ENCODE measurements at regions not wholly inside any gene's neighbourhood (a gene's known extent, or its start where the extent isn't known, plus 50 kb on each side); places are given as distances from the start of the nearest gene placed in this dataset.
"Not testable (repeated sequence)": the region's sequence is repeated elsewhere in the genome, so short reads cannot be mapped to it uniquely, and the experiment has no call there.

DNA sequence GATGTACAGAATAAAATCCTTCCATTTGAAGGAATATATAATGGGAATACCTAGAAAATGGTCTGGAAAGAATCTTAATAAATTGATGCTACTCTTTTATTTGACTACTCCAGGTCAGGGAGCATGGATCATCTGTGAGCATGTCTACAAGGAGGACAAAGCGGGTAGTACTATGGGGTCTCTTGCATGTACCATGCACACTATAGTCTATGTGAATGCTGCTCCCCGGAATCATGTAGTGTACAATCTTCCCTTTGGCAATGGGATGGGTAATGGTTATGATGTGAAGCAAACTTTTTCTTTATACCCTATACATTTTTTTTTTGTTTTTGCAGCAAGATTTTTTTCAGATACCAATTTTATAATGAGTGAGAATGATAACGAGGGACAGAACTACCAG, 139.1 kb downstream of the SYT15 start:
- H3K27ac ChIP-seq (ENCODE audit: insufficient read length, low read depth, low read length); H3K4ac ChIP-seq (ENCODE audit: low read depth, low read length); H2BK20ac ChIP-seq (ENCODE audit: low read depth, low read length, poor library complexity, severe bottlenecking); H3K23ac ChIP-seq (ENCODE audit: insufficient read length, low read depth, low read length); H3K79me1 ChIP-seq (ENCODE audit: insufficient read depth, low read depth, low read length, poor library complexity, severe bottlenecking); H2AFZ ChIP-seq (ENCODE audit: low read length); H2AK5ac ChIP-seq (ENCODE audit: insufficient read length, low read length); H4K91ac ChIP-seq (ENCODE audit: insufficient read length, low read depth, low read length); H2BK5ac ChIP-seq (ENCODE audit: insufficient read length, low read length); H3K27ac Mint-ChIP-seq; H3K56ac ChIP-seq (ENCODE audit: insufficient read length, low read depth, low read length); H3T11ph ChIP-seq (ENCODE audit: low read length); H3K27me3 ChIP-seq (ENCODE audit: insufficient read depth, low read length); H3K9me3 ChIP-seq (ENCODE audit: control insufficient read depth, low read depth, low read length); H3K4me3 Mint-ChIP-seq; H4K8ac ChIP-seq (replicated peaks; ENCODE audit: insufficient read length, low read depth, low read length); H2BK120ac ChIP-seq (ENCODE audit: low read depth, low read length, poor library complexity, severe bottlenecking); H3K18ac ChIP-seq (ENCODE audit: insufficient read length, low read depth, low read length); H3K9me3 Mint-ChIP-seq; H3K36me3 Mint-ChIP-seq (ENCODE audit: insufficient read depth in 1 of 3, low read depth in 3 of 3); H3K4me1 ChIP-seq (ENCODE audit: insufficient read depth, low read length); H2BK15ac ChIP-seq (ENCODE audit: low read depth, low read length); H3K9ac ChIP-seq (ENCODE audit: extremely low read depth, insufficient read length, low read length); H2BK12ac ChIP-seq (ENCODE audit: insufficient read length, low read depth, low read length); H4K5ac ChIP-seq (ENCODE audit: insufficient read length, low read depth, low read length); H3K79me2 ChIP-seq (ENCODE audit: insufficient read depth, low read length); DNase-seq; H3K14ac ChIP-seq (ENCODE audit: insufficient read depth, low read length); H3K4me2 ChIP-seq (ENCODE audit: insufficient read depth, insufficient read length, low read length); H3K4me1 Mint-ChIP-seq; H3K27me3 Mint-ChIP-seq (ENCODE audit: low read depth); H4K20me1 ChIP-seq (ENCODE audit: control insufficient read depth, insufficient read depth, insufficient read length); H3K23me2 ChIP-seq (ENCODE audit: insufficient read length, low read depth, low read length, poor library complexity, severe bottlenecking): not testable (repeated sequence)
- no CpG with 5 or more reads among the region's 3 CpGs for WGBS (ENCODE audit: extremely low coverage, insufficient read length, low lambda C conversion rate)
